Stomach (tissue), 8 donors: ENCODE measurements at regions not wholly inside any gene's neighbourhood (a gene's known extent, or its start where the extent isn't known, plus 50 kb on each side); places are given as distances from the start of the nearest gene placed in this dataset.

Experiments
- DNase-seq, 2 donors: peaks; one replicate each; pipeline versions ENCODE4 v3.0.0 to v3.0.0-alpha.2; 2013 to 2019
- H3K27ac ChIP-seq, 5 donors: fragments of 200-600 bp in 4 of 5; sonication (generic) in 4 of 5; one replicate each; pipeline ENCODE4 v1.5.1; 2013 to 2019; ENCODE audit warnings: mild to moderate bottlenecking in 1 of 5, moderate library complexity in 1 of 5
- H3K27me3 ChIP-seq, 3 donors: fragments of 200-600 bp; sonication (generic); one replicate each; pipeline ENCODE4 v1.5.1; 2017 to 2019; ENCODE audit warnings: mixed run types in 1 of 3
- H3K36me3 ChIP-seq, 4 donors: fragments of 200-600 bp; sonication (generic); 1 replicate in 3 of 4; 2 replicates in 1 of 4; pipeline ENCODE4 v1.5.1; 2016 to 2019
- H3K4me1 ChIP-seq, 4 donors: fragments of 200-600 bp; sonication (generic); one replicate each; pipeline ENCODE4 v1.5.1; 2016 to 2019
- H3K4me3 ChIP-seq, 4 donors: fragments of 200-600 bp; sonication (generic) in 3 of 4; one replicate each; pipeline ENCODE4 v1.5.1; 2016 to 2019; ENCODE audit warnings: mild to moderate bottlenecking in 1 of 4
- H3K9me3 ChIP-seq, 4 donors: fragments of 200-600 bp; sonication (generic); one replicate each; pipeline ENCODE4 v1.5.1; 2016 to 2019
- EP300 ChIP-seq: sonication (generic); formaldehyde crosslinking; IDR thresholded peaks from one replicate; pipeline ENCODE4 v1.6.1; 2017; ENCODE audit warnings: antibody characterized with exemption
- POLR2A ChIP-seq, 4 donors: fragments of 450-650 bp; IDR thresholded peaks; one replicate each; pipeline ENCODE4 v1.6.1; 2016; ENCODE audit warnings: antibody characterized with exemption in 4 of 4, control low read depth in 2 of 4, mild to moderate bottlenecking in 1 of 4, moderate library complexity in 1 of 4
- POLR2AphosphoS5 ChIP-seq, 3 donors: sonication (generic); formaldehyde crosslinking; IDR thresholded peaks; one replicate each; pipeline ENCODE4 v1.6.1; 2016; ENCODE audit warnings: antibody characterized with exemption in 3 of 3
- WGBS, 5 donors: extraction: QIAGEN DNeasy Blood & Tissue Kit in 3 of 5; methylation state at CpG; one replicate each; pipeline versions ENCODE4 v1.1.5 to v1.1.7; 2013 to 2018; 5-methylcytosine and 5-hydroxymethylcytosine counted together
- intact Hi-C: fragments of 100-400 bp; cut with DNase I; formaldehyde crosslinking; loops from one replicate; pipeline ENCODE4 v1.15.1; 2023; ENCODE audit warnings: low total_unique reads
- TF ChIP-seq, protein P1 (sequence below), 7 experiments: fragments of 450-650 bp in 4 of 7; fragments of 200-600 bp in 3 of 7; sonication (generic) in 3 of 7; IDR thresholded peaks; one replicate each; pipeline ENCODE4 v1.5.1; 2016 to 2019; ENCODE audit warnings: antibody characterized with exemption in 7 of 7, control low read depth in 2 of 7, mild to moderate bottlenecking in 1 of 7
- donor health status: healthy with polysubstance abuse.
- donor health status: Bipolar disorder and iron deficiency.
- donor health status: healthy.

DNA sequence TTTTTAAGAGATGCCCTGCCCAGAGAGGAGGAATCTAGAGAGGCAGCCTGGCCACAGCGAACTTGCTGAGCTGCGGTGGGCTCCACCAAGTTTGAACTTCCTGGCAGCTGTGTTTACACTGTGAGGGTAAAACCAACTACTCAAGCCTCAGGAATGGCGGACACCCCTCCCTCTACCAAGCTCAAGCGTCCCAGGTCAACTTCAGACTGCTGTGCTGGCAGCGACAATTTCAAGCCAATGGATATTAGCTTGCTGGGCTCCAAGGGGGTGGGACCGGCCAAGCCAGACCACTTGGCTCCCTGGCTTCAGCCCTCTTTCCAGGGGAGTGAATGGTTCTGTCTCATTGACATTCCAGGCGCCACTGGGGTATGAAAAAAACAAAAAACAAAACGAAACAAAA lies 289.4 kb downstream of the KCNS3 start:
- Histone ChIP-seq H3K27ac (no peak overlapping the region), H3K36me3 (no peaks in the 10 kb centered on the region), H3K9me3 (no peaks in the 10 kb centered on the region), H3K27me3 (no peaks in the 10 kb centered on the region), H3K4me3 (no peak overlapping the region), H3K4me1 (peaks cover 0 to 18% (median 10%) of the 10 kb centered on the region in 4 donors)
- no peak for TF ChIP-seq EP300
- TF ChIP-seq, protein P1, sequence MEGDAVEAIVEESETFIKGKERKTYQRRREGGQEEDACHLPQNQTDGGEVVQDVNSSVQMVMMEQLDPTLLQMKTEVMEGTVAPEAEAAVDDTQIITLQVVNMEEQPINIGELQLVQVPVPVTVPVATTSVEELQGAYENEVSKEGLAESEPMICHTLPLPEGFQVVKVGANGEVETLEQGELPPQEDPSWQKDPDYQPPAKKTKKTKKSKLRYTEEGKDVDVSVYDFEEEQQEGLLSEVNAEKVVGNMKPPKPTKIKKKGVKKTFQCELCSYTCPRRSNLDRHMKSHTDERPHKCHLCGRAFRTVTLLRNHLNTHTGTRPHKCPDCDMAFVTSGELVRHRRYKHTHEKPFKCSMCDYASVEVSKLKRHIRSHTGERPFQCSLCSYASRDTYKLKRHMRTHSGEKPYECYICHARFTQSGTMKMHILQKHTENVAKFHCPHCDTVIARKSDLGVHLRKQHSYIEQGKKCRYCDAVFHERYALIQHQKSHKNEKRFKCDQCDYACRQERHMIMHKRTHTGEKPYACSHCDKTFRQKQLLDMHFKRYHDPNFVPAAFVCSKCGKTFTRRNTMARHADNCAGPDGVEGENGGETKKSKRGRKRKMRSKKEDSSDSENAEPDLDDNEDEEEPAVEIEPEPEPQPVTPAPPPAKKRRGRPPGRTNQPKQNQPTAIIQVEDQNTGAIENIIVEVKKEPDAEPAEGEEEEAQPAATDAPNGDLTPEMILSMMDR (IDR thresholded peaks at IDR 0.05), result no peak
- no peak for TF ChIP-seq POLR2A (IDR thresholded peaks at IDR 0.05)
- TF ChIP-seq POLR2AphosphoS5 (IDR thresholded peaks at IDR 0.05), result no peak
- intact Hi-C loops, result no loop called here
- DNase-seq, result no peak
- 57 to 66% (median 63%) methylated on average over 7 to 8 of the region's 8 CpGs for WGBS, 5 donors

DNA sequence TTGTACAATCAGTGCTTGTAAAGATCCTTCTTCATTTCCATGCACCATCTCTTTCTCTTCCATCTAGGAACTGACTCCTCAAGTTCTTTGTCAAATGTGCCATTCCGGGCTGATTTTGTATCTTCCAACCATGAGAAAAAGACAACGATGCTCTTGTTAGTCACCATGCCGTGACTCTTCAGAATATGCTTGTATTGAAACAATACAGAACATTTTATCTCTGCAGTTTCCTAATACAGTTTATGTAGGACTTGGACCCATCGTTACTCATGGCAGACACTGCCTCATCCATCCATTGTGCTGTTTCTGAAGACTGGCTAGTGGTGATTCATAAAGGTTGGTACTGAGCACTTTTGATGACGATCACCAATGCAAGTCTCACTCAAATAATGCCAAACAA lies 283.2 kb downstream of the KCNS3 start:
- WGBS, 5 donors, result 90 to 93% (median 93%) methylated on average over 5 of the region's 5 CpGs
- H3K27me3 ChIP-seq, result no peaks in the 10 kb centered on the region
- DNase-seq, result no peak
- intact Hi-C loops, result no loop called here
- no peaks in the 10 kb centered on the region for H3K9me3 ChIP-seq
- H3K36me3 ChIP-seq, result no peaks in the 10 kb centered on the region
- TF ChIP-seq, protein P1 (IDR thresholded peaks at IDR 0.05), result no peak
- TF ChIP-seq EP300 (no peak), POLR2AphosphoS5 (IDR thresholded peaks at IDR 0.05) (no peak), POLR2A (IDR thresholded peaks at IDR 0.05) (no peak)
- no peak overlapping the region for H3K27ac ChIP-seq
- peaks cover 0 to 7% (median 0%) of the 10 kb centered on the region in 4 donors for H3K4me1 ChIP-seq
- H3K4me3 ChIP-seq, result no peak overlapping the region

DNA sequence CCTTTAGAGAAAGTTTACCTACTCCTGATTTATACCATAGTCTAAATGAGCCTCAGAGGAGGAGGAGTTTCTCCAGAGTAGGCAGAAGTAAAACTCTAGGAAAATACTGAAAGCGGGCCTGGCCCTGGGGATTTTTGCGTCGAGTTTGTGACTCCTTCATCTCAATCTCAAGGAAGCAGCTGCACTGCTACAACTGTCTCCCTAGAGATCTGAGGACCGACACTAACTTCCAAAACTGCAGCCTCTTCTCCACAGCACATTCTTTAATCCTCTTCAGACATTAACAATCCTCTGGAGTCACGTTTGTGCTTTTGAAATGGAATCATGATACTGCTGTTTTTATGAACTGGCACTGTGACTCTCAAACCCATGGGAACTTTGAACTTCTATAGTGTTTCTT lies 281.4 kb downstream of the KCNS3 start:
- whole genome bisulfite sequencing, 5 donors, result 45 to 70% (median 57%) methylated on average over 5 of the region's 5 CpGs
- H3K36me3 ChIP-seq, result no peaks in the 10 kb centered on the region
- no peak overlapping the region for H3K4me3 ChIP-seq
- peaks cover 0 to 7% (median 0%) of the 10 kb centered on the region in 4 donors for H3K4me1 ChIP-seq
- no peak for TF ChIP-seq POLR2A (IDR thresholded peaks at IDR 0.05)
- no peak overlapping the region for H3K27ac ChIP-seq
- no peaks in the 10 kb centered on the region for H3K27me3 ChIP-seq
- no peak for DNase-seq
- intact Hi-C loops, result loop anchor here (10.0 kb wide), 1 partner anchor 305 kb away; no protein-coding TSS in a partner anchor
- H3K9me3 ChIP-seq, result no peaks in the 10 kb centered on the region

DNA sequence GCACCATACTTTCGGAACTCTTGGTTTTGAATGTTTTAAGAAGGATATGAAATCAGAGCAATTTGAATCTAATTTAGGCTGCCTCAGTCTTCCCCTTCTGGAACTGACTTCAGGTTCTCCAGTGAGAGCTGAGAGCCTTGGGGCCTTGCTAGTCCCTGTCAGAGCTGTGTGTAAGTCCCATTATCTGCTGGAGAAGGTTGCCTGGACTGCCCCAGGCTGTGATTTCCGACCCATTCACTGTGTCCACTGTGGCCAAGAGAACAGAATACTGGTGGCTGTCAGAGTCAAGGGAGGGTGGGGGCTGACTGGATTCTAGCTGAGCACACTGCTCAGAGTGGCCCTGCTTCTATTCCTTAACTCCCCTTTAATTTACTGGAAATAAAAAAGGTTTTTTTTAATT lies 278.0 kb downstream of the KCNS3 start:
- peaks cover 0 to 7% (median 0%) of the 10 kb centered on the region in 4 donors for H3K4me1 ChIP-seq
- no peaks in the 10 kb centered on the region for H3K9me3 ChIP-seq
- H3K27me3 ChIP-seq, result no peaks in the 10 kb centered on the region
- no peak overlapping the region for H3K27ac ChIP-seq
- H3K4me3 ChIP-seq, result no peak overlapping the region
- TF ChIP-seq POLR2AphosphoS5 (IDR thresholded peaks at IDR 0.05), result no peak
- TF ChIP-seq EP300, result no peak
- TF ChIP-seq, protein P1 (IDR thresholded peaks at IDR 0.05), result no peak
- no peak for TF ChIP-seq POLR2A (IDR thresholded peaks at IDR 0.05)
- WGBS, 5 donors, result 70 to 85% (median 76%) methylated on average over 2 of the region's 2 CpGs
- no peak for DNase-seq
- intact Hi-C loops, result loop anchor here (10.0 kb wide), 1 partner anchor 302 kb away; no protein-coding TSS in a partner anchor
- no peaks in the 10 kb centered on the region for H3K36me3 ChIP-seq

DNA sequence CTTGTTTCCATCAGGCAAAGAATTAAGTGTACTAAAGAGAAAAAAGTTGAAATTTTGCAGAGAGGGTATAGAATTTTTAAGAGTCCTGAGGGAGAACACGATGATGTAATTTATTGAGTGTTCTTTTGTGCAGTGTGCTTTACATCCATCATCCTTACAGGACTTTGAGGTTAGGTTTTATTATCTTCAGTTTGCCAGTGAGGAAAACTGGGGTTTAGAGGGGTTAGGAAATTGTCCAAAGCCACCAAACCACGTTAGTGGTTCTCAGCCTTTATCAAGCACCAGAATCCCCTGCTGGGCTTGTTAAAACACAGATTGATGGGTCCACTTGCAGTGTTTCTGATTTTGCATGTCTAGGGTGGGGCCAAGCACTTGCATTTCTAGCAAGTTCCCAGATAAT lies 277.5 kb downstream of the KCNS3 start:
- no peaks in the 10 kb centered on the region for H3K9me3 ChIP-seq
- no peak overlapping the region for H3K4me3 ChIP-seq
- H3K36me3 ChIP-seq, result no peaks in the 10 kb centered on the region
- no peak for DNase-seq
- intact Hi-C loops, result loop anchor here (10.0 kb wide), 1 partner anchor 301 kb away; no protein-coding TSS in a partner anchor
- TF ChIP-seq POLR2A (IDR thresholded peaks at IDR 0.05) (no peak), POLR2AphosphoS5 (IDR thresholded peaks at IDR 0.05) (no peak), EP300 (no peak)
- TF ChIP-seq, protein P1 (IDR thresholded peaks at IDR 0.05), result no peak
- no peaks in the 10 kb centered on the region for H3K27me3 ChIP-seq
- H3K27ac ChIP-seq, result no peak overlapping the region
- 51 to 64% (median 58%) methylated on average over 2 of the region's 2 CpGs for WGBS, 5 donors
- H3K4me1 ChIP-seq, result peaks cover 0 to 7% (median 0%) of the 10 kb centered on the region in 4 donors
